22Rv1 (cell line): ENCODE measurements at regions not wholly inside any gene's neighbourhood (a gene's known extent, or its start where the extent isn't known, plus 50 kb on each side); places are given as distances from the start of the nearest gene placed in this dataset.

Experiments used
- H3K27ac ChIP-seq: fragments of 450-650 bp; 2 replicates; pipeline ENCODE4 v1.5.1; 2017
- ZFX ChIP-seq: fragments of 450-650 bp; IDR thresholded peaks from 2 replicates; pipeline ENCODE4 v1.6.1; 2017; ENCODE audit warnings: antibody characterized with exemption, borderline replicate concordance
- TF ChIP-seq, protein P1 (sequence below): fragments of 450-650 bp; IDR thresholded peaks from 2 replicates; pipeline ENCODE4 v1.5.1; 2017; ENCODE audit warnings: mild to moderate bottlenecking

DNA sequence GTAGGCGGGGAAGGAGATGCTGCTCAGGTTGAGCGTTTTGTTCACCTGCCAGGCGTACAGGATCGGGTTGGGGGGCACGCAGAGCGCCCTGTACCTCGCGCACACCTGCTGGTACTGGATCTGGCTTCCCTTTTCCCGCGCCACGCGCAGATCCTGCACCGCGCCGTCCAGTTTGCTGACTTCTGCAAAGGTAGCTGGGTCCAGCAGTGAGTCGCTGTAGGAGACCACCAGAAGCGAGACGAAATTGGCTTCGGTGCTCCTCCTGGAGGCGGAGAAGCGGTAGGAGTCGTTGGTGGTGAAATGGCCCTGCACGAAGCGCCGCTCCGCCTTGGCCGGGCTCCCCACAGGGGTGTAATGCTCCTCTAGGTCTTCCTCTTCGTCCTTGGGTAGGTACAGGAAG, 90.7 kb upstream of the RAB18 start:
- TF ChIP-seq ZFX, result no peak
- TF ChIP-seq, protein P1, sequence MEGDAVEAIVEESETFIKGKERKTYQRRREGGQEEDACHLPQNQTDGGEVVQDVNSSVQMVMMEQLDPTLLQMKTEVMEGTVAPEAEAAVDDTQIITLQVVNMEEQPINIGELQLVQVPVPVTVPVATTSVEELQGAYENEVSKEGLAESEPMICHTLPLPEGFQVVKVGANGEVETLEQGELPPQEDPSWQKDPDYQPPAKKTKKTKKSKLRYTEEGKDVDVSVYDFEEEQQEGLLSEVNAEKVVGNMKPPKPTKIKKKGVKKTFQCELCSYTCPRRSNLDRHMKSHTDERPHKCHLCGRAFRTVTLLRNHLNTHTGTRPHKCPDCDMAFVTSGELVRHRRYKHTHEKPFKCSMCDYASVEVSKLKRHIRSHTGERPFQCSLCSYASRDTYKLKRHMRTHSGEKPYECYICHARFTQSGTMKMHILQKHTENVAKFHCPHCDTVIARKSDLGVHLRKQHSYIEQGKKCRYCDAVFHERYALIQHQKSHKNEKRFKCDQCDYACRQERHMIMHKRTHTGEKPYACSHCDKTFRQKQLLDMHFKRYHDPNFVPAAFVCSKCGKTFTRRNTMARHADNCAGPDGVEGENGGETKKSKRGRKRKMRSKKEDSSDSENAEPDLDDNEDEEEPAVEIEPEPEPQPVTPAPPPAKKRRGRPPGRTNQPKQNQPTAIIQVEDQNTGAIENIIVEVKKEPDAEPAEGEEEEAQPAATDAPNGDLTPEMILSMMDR, result no peak
- no peak overlapping the region for H3K27ac ChIP-seq

DNA sequence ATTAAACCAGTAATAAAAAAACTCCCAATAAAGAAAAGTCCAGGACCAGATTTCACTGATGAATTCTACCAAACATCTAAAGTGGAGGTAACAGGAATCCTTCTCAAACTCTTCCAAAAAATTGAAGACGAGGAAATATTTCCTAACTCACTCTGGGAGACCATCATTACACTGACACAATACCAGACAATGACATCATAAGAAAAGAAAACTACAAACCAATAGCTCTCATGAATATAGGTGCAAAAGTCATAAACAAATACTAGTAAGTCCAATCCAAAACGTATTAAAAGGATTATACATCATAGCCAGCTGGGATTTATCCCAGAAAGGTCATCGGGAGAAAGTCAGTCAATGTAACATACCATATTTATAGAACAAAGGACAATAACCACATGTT, 94.0 kb upstream of the RAB18 start:
- TF ChIP-seq, protein P1, result no peak
- H3K27ac ChIP-seq, result no peak overlapping the region

DNA sequence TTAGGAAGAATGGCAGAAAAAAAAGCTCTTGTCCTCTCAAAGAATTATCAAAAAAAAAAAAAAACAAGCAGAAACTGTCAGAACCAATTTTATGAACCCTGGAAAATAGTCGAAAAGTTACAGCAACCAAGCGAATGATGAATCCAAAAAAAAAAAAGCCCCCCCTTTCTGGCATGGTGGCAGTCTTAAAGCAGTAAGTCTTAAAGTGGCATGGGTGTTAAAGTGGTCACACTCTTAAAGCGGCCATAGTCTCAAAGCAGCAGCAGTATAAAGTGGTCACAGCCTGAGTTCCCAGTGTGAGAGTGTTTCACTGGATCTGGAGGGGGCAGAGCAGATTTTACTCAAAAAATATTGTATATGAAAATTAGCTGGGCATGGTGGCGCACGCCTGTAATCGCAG, 96.8 kb upstream of the RAB18 start:
- no peak overlapping the region for H3K27ac ChIP-seq
- TF ChIP-seq, protein P1, result no peak
- TF ChIP-seq ZFX, result no peak

DNA sequence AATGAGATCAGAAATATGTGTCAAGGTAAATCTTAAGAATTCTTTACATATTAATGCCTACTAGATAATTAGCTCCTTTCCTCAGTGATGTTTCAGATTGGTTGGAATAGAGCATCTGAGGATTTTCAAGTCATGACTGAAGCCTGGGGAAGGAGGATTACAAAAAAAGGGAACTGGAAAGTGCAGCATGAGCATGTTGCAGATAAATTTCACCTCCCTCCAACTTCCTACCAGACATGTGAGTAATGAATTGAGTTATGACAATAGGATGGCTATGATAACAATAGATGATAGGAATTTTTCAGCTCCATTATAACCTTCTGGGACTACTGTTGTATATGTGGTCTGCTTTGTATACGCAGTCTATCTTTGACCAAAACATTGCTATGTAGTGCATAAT, 104.2 kb upstream of the RAB18 start:
- TF ChIP-seq, protein P1, result no peak
- no peak for TF ChIP-seq ZFX
- no peak overlapping the region for H3K27ac ChIP-seq

DNA sequence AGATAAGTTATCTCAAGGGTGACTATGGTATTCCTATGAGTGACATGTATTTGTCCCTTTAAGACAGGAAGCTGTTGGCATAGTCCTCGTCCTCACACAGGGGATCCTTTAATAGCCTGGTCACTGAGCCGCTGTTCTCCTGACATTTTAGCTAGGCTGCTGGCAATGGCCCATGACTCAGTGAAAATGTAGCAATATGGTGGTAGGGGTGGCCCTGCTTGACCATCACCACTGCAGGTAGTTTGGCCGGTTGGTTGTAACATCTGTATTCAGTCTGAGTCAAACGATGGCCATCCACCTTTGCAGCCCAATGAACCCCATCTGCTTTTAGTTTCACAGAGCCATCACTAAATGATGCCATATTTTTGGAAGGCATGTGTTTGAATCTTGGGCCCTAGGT, 110.1 kb upstream of the RAB18 start:
- TF ChIP-seq ZFX, result no peak
- TF ChIP-seq, protein P1, result no peak
- H3K27ac ChIP-seq, result no peak overlapping the region

DNA sequence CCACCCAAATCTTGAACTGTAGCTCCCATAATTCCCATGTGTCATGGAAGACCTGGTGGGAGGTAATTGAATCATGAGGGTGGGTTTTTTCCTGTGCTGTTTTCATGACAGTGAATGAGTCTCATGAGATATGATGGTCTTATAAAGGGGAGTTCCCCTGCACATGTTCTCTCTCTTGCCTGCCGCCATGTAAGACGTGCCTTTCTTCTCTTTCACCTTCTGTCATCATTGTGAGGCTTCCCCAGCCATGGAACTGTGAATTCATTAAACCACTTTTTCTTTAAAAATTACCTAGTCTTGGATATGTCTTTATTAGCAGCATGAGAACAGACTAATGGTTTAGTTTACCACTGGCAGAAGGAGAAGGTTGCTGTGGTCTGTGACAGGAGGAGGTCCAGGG, 111.5 kb upstream of the RAB18 start:
- H3K27ac ChIP-seq, result no peak overlapping the region
- TF ChIP-seq, protein P1, result no peak
- TF ChIP-seq ZFX, result no peak

DNA sequence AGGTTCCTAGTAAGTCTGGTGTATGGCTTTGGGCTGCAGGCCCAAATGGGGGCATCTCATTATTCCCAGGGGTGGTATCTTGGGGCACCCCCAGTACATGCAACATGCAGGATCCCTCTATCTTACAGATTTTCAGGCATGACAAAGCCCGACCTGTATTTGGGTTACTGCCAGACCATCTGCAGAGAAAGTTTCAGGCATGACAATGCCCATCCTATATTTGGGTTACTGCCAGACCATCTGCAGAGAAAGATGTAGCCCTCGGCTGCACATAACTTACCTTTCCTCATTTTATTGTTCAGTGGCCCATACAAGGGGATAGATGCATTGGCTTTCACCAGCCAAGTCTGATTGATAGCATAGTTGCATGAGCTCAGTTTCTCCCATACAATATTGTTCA, 112.2 kb upstream of the RAB18 start:
- no peak overlapping the region for H3K27ac ChIP-seq
- TF ChIP-seq ZFX, result no peak
- TF ChIP-seq, protein P1, result no peak
